ENCODE measurements at regions not wholly inside any gene's neighbourhood (a gene's known extent, or its start where the extent isn't known, plus 50 kb on each side); places are given as distances from the start of the nearest gene placed in this dataset.

- Histone ChIP-seq H3K4me3 (no peak overlapping the region), H3K27ac (no peak overlapping the region)
Observed at GRCh38 chr7:45470031-45470430, 104.1 kb upstream of the ADCY1 start.

GRCh38 chr7:45479781-45480180 lies 94.4 kb upstream of the ADCY1 start:
- no peak overlapping the region for H3K9ac ChIP-seq
- TF ChIP-seq EZH2 (IDR thresholded peaks at IDR 0.05) (no peak), CTCF (IDR thresholded peaks at IDR 0.05) (no peak), EZH2phosphoT487 (IDR thresholded peaks at IDR 0.05) (no peak)
- no peaks in the 10 kb centered on the region for H3K9me3 ChIP-seq (ENCODE audit: low read depth)
- no peaks in the 10 kb centered on the region for H3K36me3 ChIP-seq
- H3K79me2 ChIP-seq (ENCODE audit: low read depth): no peaks in the 10 kb centered on the region
- no peak for DNase-seq (ENCODE audit: low spot score)
- Mint-ChIP-seq H3K27me3 (ENCODE audit: insufficient read depth, low read depth) (peaks cover 4% of the 10 kb centered on the region), H3K9me3 (no peaks in the 10 kb centered on the region), H3K27ac (no peak overlapping the region), H3K36me3 (no peaks in the 10 kb centered on the region), H3K4me3 (no peak overlapping the region), H3K4me1 (peaks cover 4% of the 10 kb centered on the region)
- H3K27ac ChIP-seq: no peak overlapping the region
- no peaks in the 10 kb centered on the region for H3K27me3 ChIP-seq
- H3K4me3 ChIP-seq: no peak overlapping the region
- H3F3A ChIP-seq (ENCODE audit: low read depth): no peaks in the 10 kb centered on the region
- H4K20me1 ChIP-seq (ENCODE audit: low read depth): no peaks in the 10 kb centered on the region
- H2AFZ ChIP-seq (replicated peaks): no peak overlapping the region
- H3K4me1 ChIP-seq: peaks cover 5% of the 10 kb centered on the region
- H3K4me2 ChIP-seq: no peak overlapping the region

More at GRCh38 chr7:45470031-45470430, 104.1 kb upstream of the ADCY1 start:
- no peaks in the 10 kb centered on the region for H4K20me1 ChIP-seq (ENCODE audit: low read depth)
- no peaks in the 10 kb centered on the region for H3K4me1 ChIP-seq
- no peak for DNase-seq (ENCODE audit: low spot score)
- no peaks in the 10 kb centered on the region for H3K9me3 ChIP-seq (ENCODE audit: low read depth)
- H3K4me2 ChIP-seq: no peak overlapping the region
- no peak overlapping the region for H3K27ac Mint-ChIP-seq
- H3K36me3 Mint-ChIP-seq: no peaks in the 10 kb centered on the region
- H3K4me3 Mint-ChIP-seq: no peak overlapping the region
- no peaks in the 10 kb centered on the region for H3K36me3 ChIP-seq
- no peak overlapping the region for H3K9ac ChIP-seq
- H3K79me2 ChIP-seq (ENCODE audit: low read depth): no peaks in the 10 kb centered on the region
- H2AFZ ChIP-seq (replicated peaks): no peak overlapping the region
- H3F3A ChIP-seq (ENCODE audit: low read depth): no peaks in the 10 kb centered on the region
- H3K27me3 ChIP-seq: no peaks in the 10 kb centered on the region
- TF ChIP-seq EZH2 (IDR thresholded peaks at IDR 0.05) (no peak), EZH2phosphoT487 (IDR thresholded peaks at IDR 0.05) (no peak), CTCF (IDR thresholded peaks at IDR 0.05) (no peak)
- H3K27me3 Mint-ChIP-seq (ENCODE audit: insufficient read depth, low read depth): peaks cover 2% of the 10 kb centered on the region
- no peaks in the 10 kb centered on the region for H3K4me1 Mint-ChIP-seq
- peaks cover 3% of the 10 kb centered on the region for H3K9me3 Mint-ChIP-seq

GRCh38 chr7:45482451-45482850 lies 91.7 kb upstream of the ADCY1 start:
- no peak overlapping the region for H3K4me3 ChIP-seq
- no peak for DNase-seq (ENCODE audit: low spot score)
- no peak overlapping the region for H3K4me2 ChIP-seq
- H3K36me3 Mint-ChIP-seq: no peaks in the 10 kb centered on the region
- no peaks in the 10 kb centered on the region for H3K27me3 ChIP-seq
- peaks cover 4% of the 10 kb centered on the region for H3K4me1 Mint-ChIP-seq
- H3F3A ChIP-seq (ENCODE audit: low read depth): no peaks in the 10 kb centered on the region
- no peak overlapping the region for H2AFZ ChIP-seq (replicated peaks)
- H3K9me3 ChIP-seq (ENCODE audit: low read depth): no peaks in the 10 kb centered on the region
- H3K27ac Mint-ChIP-seq: no peak overlapping the region
- H3K36me3 ChIP-seq: no peaks in the 10 kb centered on the region
- H3K27ac ChIP-seq: no peak overlapping the region
- no peaks in the 10 kb centered on the region for H3K27me3 Mint-ChIP-seq (ENCODE audit: insufficient read depth, low read depth)
- no peak overlapping the region for H3K9ac ChIP-seq
- no peak for TF ChIP-seq EZH2 (IDR thresholded peaks at IDR 0.05)
- no peak for TF ChIP-seq CTCF (IDR thresholded peaks at IDR 0.05)
- no peak for TF ChIP-seq EZH2phosphoT487 (IDR thresholded peaks at IDR 0.05)
- peaks cover 5% of the 10 kb centered on the region for H3K4me1 ChIP-seq
- H4K20me1 ChIP-seq (ENCODE audit: low read depth): no peaks in the 10 kb centered on the region
- no peaks in the 10 kb centered on the region for H3K79me2 ChIP-seq (ENCODE audit: low read depth)
- H3K9me3 Mint-ChIP-seq: no peaks in the 10 kb centered on the region
- H3K4me3 Mint-ChIP-seq: no peak overlapping the region

All from neural progenitor cell (in vitro differentiated cells).